Psoas muscle (tissue), 7 donors: ENCODE measurements at regions not wholly inside any gene's neighbourhood (a gene's known extent, or its start where the extent isn't known, plus 50 kb on each side); places are given as distances from the start of the nearest gene placed in this dataset.

Experiments used
- ATAC-seq, 4 donors: fragments of 200-7000 bp; cut with Tn5 transposase; one replicate each; pipeline ENCODE4 v1.9.1; 2020; ENCODE audit warnings: moderate library complexity in 3 of 4, mild to moderate bottlenecking in 2 of 4
- DNase-seq, 2 donors: peaks; one replicate each; pipeline ENCODE4 v3.0.0-alpha.2; 2020
- H3K27ac ChIP-seq: fragments of 200-600 bp; one replicate; pipeline ENCODE4 v1.8.0; 2022
- H3K27me3 ChIP-seq, 3 donors: fragments of 200-600 bp in 1 of 3; one replicate each; pipeline versions ENCODE4 v1.6.1 to v1.8.0; 2013 to 2022; ENCODE audit warnings: low read length in 2 of 3, mild to moderate bottlenecking in 2 of 3, moderate library complexity in 1 of 3; ENCODE audit not compliant: insufficient read depth in 3 of 3
- H3K36me3 ChIP-seq, 2 donors: fragments of 200-600 bp in 1 of 2; one replicate each; pipeline versions ENCODE4 v1.6.1 to v1.8.0; 2013 to 2022; ENCODE audit warnings: low read depth in 1 of 2, mild to moderate bottlenecking in 1 of 2, moderate library complexity in 1 of 2; ENCODE audit not compliant: insufficient read depth in 1 of 2
- H3K4me1 ChIP-seq: fragments of 200-600 bp; one replicate; pipeline ENCODE4 v1.8.0; 2022
- H3K4me3 ChIP-seq: fragments of 200-600 bp; one replicate; pipeline ENCODE4 v1.8.0; 2022; ENCODE audit warnings: mild to moderate bottlenecking
- H3K9me3 ChIP-seq: fragments of 200-600 bp; one replicate; pipeline ENCODE4 v1.8.0; 2022
- CTCF ChIP-seq: fragments of 200-600 bp; IDR thresholded peaks from one replicate; pipeline ENCODE4 v1.8.0; 2022; ENCODE audit warnings: antibody characterized with exemption
- WGBS, 3 donors: extraction: QIAGEN DNeasy Blood & Tissue Kit; methylation state at CpG; one replicate each; pipeline versions ENCODE4 v1.1.6 to v1.1.7; 2013; 5-methylcytosine and 5-hydroxymethylcytosine counted together
- intact Hi-C, 2 donors: fragments of 100-400 bp; cut with DNase I; formaldehyde crosslinking; loops; one replicate each; pipeline versions ENCODE4 v1.11.0 to v1.14.2; 2022
- donor health status: healthy with polysubstance abuse.
- donor health status: DM: no; HTN: no; CAD: no; lungs with moderate emphysema.
- donor health status: Bipolar disorder and iron deficiency.
- donor health status: healthy.
- donor health status: DM: yes; HTN: yes; CAD: no.
- donor health status: DM: no; HTN: no; CAD: no.
- donor health status: DM: yes; HTN: yes; CAD: no.

GRCh38 chr1:224061436-224061835, 52.5 kb upstream of the FBXO28 start:
- 63 to 73% (median 68%) methylated on average over 2 of the region's 2 CpGs for WGBS, 3 donors
- H3K4me3 ChIP-seq = no peak overlapping the region
- no peaks in the 10 kb centered on the region for H3K36me3 ChIP-seq
- DNase-seq (no peak), ATAC-seq (no peak)
- intact Hi-C loops = no loop called here
- TF ChIP-seq CTCF = no peak
- H3K27me3 ChIP-seq = no peaks in the 10 kb centered on the region
- H3K4me1 ChIP-seq = no peaks in the 10 kb centered on the region
- no peaks in the 10 kb centered on the region for H3K9me3 ChIP-seq
- no peak overlapping the region for H3K27ac ChIP-seq

GRCh38 chr1:224059897-224060427, 53.9 kb upstream of the FBXO28 start:
- Histone ChIP-seq H3K36me3 (no peaks in the 10 kb centered on the region), H3K4me1 (no peaks in the 10 kb centered on the region), H3K4me3 (no peak overlapping the region), H3K27me3 (no peaks in the 10 kb centered on the region), H3K27ac (no peak overlapping the region), H3K9me3 (no peaks in the 10 kb centered on the region)
- no peak for TF ChIP-seq CTCF
- intact Hi-C loops = loop anchor here in 1 of 2 donors (10.0 kb wide), 1 partner anchor 365 kb away; no protein-coding TSS in a partner anchor
- WGBS, 3 donors = 64 to 73% (median 68%) methylated on average over 6 of the region's 6 CpGs
- DNase-seq (no peak), ATAC-seq (no peak)

- Histone ChIP-seq H3K9me3 (no peaks in the 10 kb centered on the region), H3K36me3 (no peaks in the 10 kb centered on the region), H3K4me1 (no peaks in the 10 kb centered on the region), H3K4me3 (no peak overlapping the region), H3K27ac (no peak overlapping the region), H3K27me3 (no peaks in the 10 kb centered on the region)
- no peak for ATAC-seq
- WGBS, 3 donors = 87 to 89% (median 87%) methylated on average over 5 of the region's 5 CpGs
- DNase-seq = no peak
- no peak for TF ChIP-seq CTCF
- intact Hi-C loops = loop anchor here in 1 of 2 donors (10.0 kb wide), 1 partner anchor 364 kb away; no protein-coding TSS in a partner anchor
These were observed 55.6 kb upstream of the FBXO28 start for GRCh38 chr1:224058303-224058702.

DNA sequence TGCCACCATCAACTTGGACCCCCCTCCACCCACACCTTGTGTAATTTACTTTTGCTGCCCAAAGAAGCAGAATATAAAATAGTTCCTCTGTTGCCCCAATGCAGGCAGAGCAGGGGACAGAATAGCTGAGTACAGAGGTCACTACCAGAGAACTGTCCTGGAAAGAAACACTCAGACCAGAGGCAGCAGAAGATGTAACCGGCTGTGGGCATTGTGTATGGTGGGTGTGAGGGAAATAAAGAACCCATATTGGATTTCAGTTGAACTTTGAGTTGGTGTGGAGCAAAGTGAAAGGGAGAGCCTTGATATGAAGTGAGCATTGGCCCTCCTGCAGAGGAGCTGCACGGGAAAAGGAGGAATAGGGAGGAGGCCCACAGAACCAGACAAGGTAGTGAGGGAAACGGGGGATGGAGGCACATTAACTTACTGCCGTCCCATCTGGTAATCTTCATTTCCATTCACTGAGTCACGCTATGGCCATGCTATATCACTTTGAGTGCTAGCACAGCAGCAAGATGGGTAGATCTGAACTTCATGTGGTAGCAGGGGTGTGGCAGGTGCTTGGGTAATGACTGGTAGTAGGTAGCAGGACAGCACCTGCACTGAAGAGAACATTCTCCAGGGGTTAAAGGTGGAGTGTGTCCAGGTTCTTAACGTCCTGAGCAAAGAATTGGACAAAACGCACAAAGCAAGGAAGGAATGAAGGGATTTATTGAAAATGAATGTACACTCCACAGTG, 56.3 kb upstream of the FBXO28 start:
- Histone ChIP-seq H3K27ac (no peak overlapping the region), H3K4me3 (no peak overlapping the region), H3K4me1 (no peaks in the 10 kb centered on the region), H3K9me3 (no peaks in the 10 kb centered on the region), H3K27me3 (no peaks in the 10 kb centered on the region), H3K36me3 (no peaks in the 10 kb centered on the region)
- ATAC-seq (no peak), DNase-seq (no peak)
- intact Hi-C loops = loop anchor here in 1 of 2 donors (10.0 kb wide), 1 partner anchor 363 kb away; no protein-coding TSS in a partner anchor
- no peak for TF ChIP-seq CTCF
- WGBS, 3 donors = 72 to 80% (median 74%) methylated on average over 7 of the region's 7 CpGs
